BE2C (cell line): ENCODE measurements at regions not wholly inside any gene's neighbourhood (a gene's known extent, or its start where the extent isn't known, plus 50 kb on each side); places are given as distances from the start of the nearest gene placed in this dataset.

Experiments
- DNase-seq: peaks from one replicate; pipeline ENCODE4 v3.0.0-alpha.2; 2020
- H3K27me3 ChIP-seq: fragments of 250-450 bp; sonication (Bioruptor Pico); 2 replicates; pipeline ENCODE4 v1.5.1; 2020; ENCODE audit warnings: mild to moderate bottlenecking
- H3K36me3 ChIP-seq: fragments of 250-450 bp; sonication (Bioruptor Pico); 2 replicates; pipeline ENCODE4 v1.5.1; 2020; ENCODE audit warnings: mild to moderate bottlenecking
- H3K4me1 ChIP-seq: fragments of 250-450 bp; sonication (Bioruptor Pico); 2 replicates; pipeline ENCODE4 v1.5.1; 2020
- H3K4me3 ChIP-seq: 2 replicates; pipeline ENCODE4 v1.5.1; 2011; ENCODE audit warnings: low read depth, low read length
- H3K9me3 ChIP-seq: fragments of 250-450 bp; sonication (Bioruptor Pico); 2 replicates; pipeline ENCODE4 v1.5.1; 2020
- CTCF ChIP-seq: IDR thresholded peaks from 2 replicates; pipeline ENCODE4 v1.5.1; 2012; ENCODE audit warnings: mild to moderate bottlenecking, low read depth, low read length

GRCh38 chr6:139821676-139822223 lies 447.3 kb upstream of the CITED2 start:
- no peak for TF ChIP-seq CTCF
- Histone ChIP-seq H3K36me3 (no peaks in the 10 kb centered on the region), H3K4me3 (no peak overlapping the region), H3K27me3 (no peaks in the 10 kb centered on the region), H3K9me3 (no peaks in the 10 kb centered on the region), H3K4me1 (no peaks in the 10 kb centered on the region)
- no peak for DNase-seq

GRCh38 chr6:139820210-139820609 lies 445.8 kb upstream of the CITED2 start:
- TF ChIP-seq CTCF, result no peak
- DNase-seq, result no peak
- no peaks in the 10 kb centered on the region for H3K9me3 ChIP-seq
- H3K4me1 ChIP-seq, result no peaks in the 10 kb centered on the region
- no peak overlapping the region for H3K4me3 ChIP-seq
- H3K27me3 ChIP-seq, result no peaks in the 10 kb centered on the region
- no peaks in the 10 kb centered on the region for H3K36me3 ChIP-seq

GRCh38 chr6:139819776-139820175 lies 445.3 kb upstream of the CITED2 start:
- Histone ChIP-seq H3K4me3 (no peak overlapping the region), H3K36me3 (no peaks in the 10 kb centered on the region), H3K4me1 (no peaks in the 10 kb centered on the region), H3K9me3 (no peaks in the 10 kb centered on the region), H3K27me3 (no peaks in the 10 kb centered on the region)
- DNase-seq, result no peak
- no peak for TF ChIP-seq CTCF

GRCh38 chr6:139812939-139813338 lies 438.5 kb upstream of the CITED2 start:
- Histone ChIP-seq H3K36me3 (no peaks in the 10 kb centered on the region), H3K9me3 (no peaks in the 10 kb centered on the region), H3K4me1 (no peaks in the 10 kb centered on the region), H3K4me3 (no peak overlapping the region), H3K27me3 (no peaks in the 10 kb centered on the region)
- TF ChIP-seq CTCF, result no peak
- no peak for DNase-seq

GRCh38 chr6:139801571-139802321 lies 427.3 kb upstream of the CITED2 start:
- Histone ChIP-seq H3K27me3 (no peaks in the 10 kb centered on the region), H3K9me3 (no peaks in the 10 kb centered on the region), H3K36me3 (no peaks in the 10 kb centered on the region), H3K4me3 (no peak overlapping the region), H3K4me1 (no peaks in the 10 kb centered on the region)
- DNase-seq, result no peak
- TF ChIP-seq CTCF, result no peak

- DNase-seq, result no peak
- Histone ChIP-seq H3K27me3 (no peaks in the 10 kb centered on the region), H3K4me3 (no peak overlapping the region), H3K4me1 (no peaks in the 10 kb centered on the region), H3K36me3 (no peaks in the 10 kb centered on the region), H3K9me3 (no peaks in the 10 kb centered on the region)
- no peak for TF ChIP-seq CTCF
Observed at GRCh38 chr6:139800837-139801236, 426.4 kb upstream of the CITED2 start.
